ENCODE measurements at regions not wholly inside any gene's neighbourhood (a gene's known extent, or its start where the extent isn't known, plus 50 kb on each side); places are given as distances from the start of the nearest gene placed in this dataset.

- TF ChIP-seq CTCF (IDR thresholded peaks at IDR 0.05; ENCODE audit: low read depth, low read length, missing input control) (no peak), RXRA (IDR thresholded peaks at IDR 0.05) (no peak), MAX (IDR thresholded peaks at IDR 0.05) (no peak), RAD21 (IDR thresholded peaks at IDR 0.05) (no peak), ATF3 (IDR thresholded peaks at IDR 0.05) (no peak), YY1 (IDR thresholded peaks at IDR 0.05) (no peak), TAF1 (conservative IDR thresholded peaks at IDR 0.05) (no peak), NR2F2 (IDR thresholded peaks at IDR 0.05) (no peak), GABPA (IDR thresholded peaks at IDR 0.05 in 1 of 2, conservative IDR thresholded peaks at IDR 0.05 in 1 of 2) (no peak), JUND (IDR thresholded peaks at IDR 0.05) (no peak), SP1 (IDR thresholded peaks at IDR 0.05) (no peak), ZBTB33 (IDR thresholded peaks at IDR 0.05) (no peak), HNF4A (conservative IDR thresholded peaks at IDR 0.05) (no peak)
- TF ChIP-seq, protein P1, sequence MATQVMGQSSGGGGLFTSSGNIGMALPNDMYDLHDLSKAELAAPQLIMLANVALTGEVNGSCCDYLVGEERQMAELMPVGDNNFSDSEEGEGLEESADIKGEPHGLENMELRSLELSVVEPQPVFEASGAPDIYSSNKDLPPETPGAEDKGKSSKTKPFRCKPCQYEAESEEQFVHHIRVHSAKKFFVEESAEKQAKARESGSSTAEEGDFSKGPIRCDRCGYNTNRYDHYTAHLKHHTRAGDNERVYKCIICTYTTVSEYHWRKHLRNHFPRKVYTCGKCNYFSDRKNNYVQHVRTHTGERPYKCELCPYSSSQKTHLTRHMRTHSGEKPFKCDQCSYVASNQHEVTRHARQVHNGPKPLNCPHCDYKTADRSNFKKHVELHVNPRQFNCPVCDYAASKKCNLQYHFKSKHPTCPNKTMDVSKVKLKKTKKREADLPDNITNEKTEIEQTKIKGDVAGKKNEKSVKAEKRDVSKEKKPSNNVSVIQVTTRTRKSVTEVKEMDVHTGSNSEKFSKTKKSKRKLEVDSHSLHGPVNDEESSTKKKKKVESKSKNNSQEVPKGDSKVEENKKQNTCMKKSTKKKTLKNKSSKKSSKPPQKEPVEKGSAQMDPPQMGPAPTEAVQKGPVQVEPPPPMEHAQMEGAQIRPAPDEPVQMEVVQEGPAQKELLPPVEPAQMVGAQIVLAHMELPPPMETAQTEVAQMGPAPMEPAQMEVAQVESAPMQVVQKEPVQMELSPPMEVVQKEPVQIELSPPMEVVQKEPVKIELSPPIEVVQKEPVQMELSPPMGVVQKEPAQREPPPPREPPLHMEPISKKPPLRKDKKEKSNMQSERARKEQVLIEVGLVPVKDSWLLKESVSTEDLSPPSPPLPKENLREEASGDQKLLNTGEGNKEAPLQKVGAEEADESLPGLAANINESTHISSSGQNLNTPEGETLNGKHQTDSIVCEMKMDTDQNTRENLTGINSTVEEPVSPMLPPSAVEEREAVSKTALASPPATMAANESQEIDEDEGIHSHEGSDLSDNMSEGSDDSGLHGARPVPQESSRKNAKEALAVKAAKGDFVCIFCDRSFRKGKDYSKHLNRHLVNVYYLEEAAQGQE (IDR thresholded peaks at IDR 0.05), result no peak
These were observed 290.2 kb downstream of the ZNF608 start for GRCh38 chr5:124456249-124456648.
